Panc1 (cell line): ENCODE measurements at regions not wholly inside any gene's neighbourhood (a gene's known extent, or its start where the extent isn't known, plus 50 kb on each side); places are given as distances from the start of the nearest gene placed in this dataset.

Source experiments
- ATAC-seq: fragments of 200-7000 bp; cut with Tn5 transposase; 2 replicates; pipeline ENCODE4 v1.9.1; 2020; ENCODE audit warnings: mild to moderate bottlenecking, moderate library complexity
- BruUV-seq: library from RNA; stranded (reverse); fragments of 400-500 nt; replicated peaks from 2 replicates; lab custom pipeline; 2021; lab: Mats Ljungman, UMichigan
- CTCF ChIA-PET: fragments of 300-600 bp; sonication (Branson Sonifier 250); formaldehyde crosslinking; loops from one replicate; lab custom pipeline; 2022; ENCODE audit warnings: antibody characterized with exemption; lab: Charles Lee
- POLR2A ChIA-PET: fragments of 300-600 bp; sonication (Branson Sonifier 250); formaldehyde crosslinking; loops from one replicate; lab custom pipeline; 2022; ENCODE audit warnings: antibody characterized with exemption; lab: Charles Lee
- DNase-seq: peaks from one replicate; pipeline ENCODE4 v3.0.0-alpha.2; 2010; ENCODE audit warnings: low read depth, low spot score
- H3K27ac ChIP-seq: 2 replicates; pipeline ENCODE4 v1.5.1; 2011; ENCODE audit warnings: mild to moderate bottlenecking, low read length, inconsistent platforms
- H3K27me3 ChIP-seq: fragments of 200-500 bp; sonication (Bioruptor generic); 2 replicates; pipeline ENCODE4 v1.6.0; 2014; ENCODE audit warnings: low read length, inconsistent platforms; ENCODE audit not compliant: control insufficient read depth, insufficient read depth
- H3K36me3 ChIP-seq: fragments of 200-500 bp; sonication (Bioruptor generic); 2 replicates; pipeline ENCODE4 v1.5.1; 2014; ENCODE audit warnings: inconsistent platforms, mild to moderate bottlenecking, low read length, moderate library complexity; ENCODE audit not compliant: control insufficient read depth, insufficient read depth
- H3K4me1 ChIP-seq: 2 replicates; pipeline ENCODE4 v1.5.1; 2011; ENCODE audit warnings: inconsistent platforms, mild to moderate bottlenecking, low read length, moderate library complexity; ENCODE audit not compliant: control insufficient read depth, insufficient read depth
- H3K4me3 ChIP-seq, 2 experiments: 2 replicates each; pipeline ENCODE4 v1.5.1; 2011 to 2012; ENCODE audit warnings: low read depth in 2 of 2, low read length in 2 of 2, mild to moderate bottlenecking in 2 of 2, inconsistent platforms in 1 of 2, moderate library complexity in 1 of 2
- H3K9me3 ChIP-seq: fragments of 200-500 bp; sonication (Bioruptor generic); 2 replicates; pipeline ENCODE4 v1.5.1; 2014; ENCODE audit warnings: low read depth, mild to moderate bottlenecking, inconsistent platforms, low read length, moderate library complexity; ENCODE audit not compliant: control insufficient read depth, insufficient read depth
- CTCF ChIP-seq: fragments of 450-650 bp; IDR thresholded peaks from 2 replicates; pipeline ENCODE4 v1.5.1; 2017; ENCODE audit warnings: mild to moderate bottlenecking
- SIN3A ChIP-seq: IDR thresholded peaks from 2 replicates; pipeline ENCODE4 v1.6.1; 2012; ENCODE audit warnings: low read depth, mild to moderate bottlenecking, low read length, moderate library complexity, borderline replicate concordance; ENCODE audit not compliant: insufficient read depth
- TCF7L2 ChIP-seq: IDR thresholded peaks from 2 replicates; pipeline ENCODE4 v1.6.1; 2011; ENCODE audit warnings: mild to moderate bottlenecking, low read depth, low read length, inconsistent platforms
- in situ Hi-C: cut with HindIII; loops from 2 replicates; pipeline ENCODE4 v1.10.0; 2016; ENCODE audit warnings: low sequenced_read_pairs, low pct_unique_long_range_greater_than_20kb
- intact Hi-C: fragments of 100-400 bp; cut with micrococcal nuclease; formaldehyde crosslinking; loops from one replicate; pipeline ENCODE4 v1.10.0; 2022; ENCODE audit not compliant: unreplicated experiment
- TF ChIP-seq, protein P1 (sequence below), 2 experiments: IDR thresholded peaks; 2 replicates each; pipeline ENCODE4 v1.6.1; 2011 to 2012; ENCODE audit warnings: low read depth in 2 of 2, control low read depth in 1 of 2, low read length in 1 of 2, mild to moderate bottlenecking in 1 of 2, moderate library complexity in 1 of 2; ENCODE audit not compliant: insufficient read depth in 1 of 2

GRCh38 chr5:174910245-174910737 is 185.9 kb downstream of the MSX2 start:
- POLR2A ChIA-PET: no interaction called here
- TF ChIP-seq, protein P1, sequence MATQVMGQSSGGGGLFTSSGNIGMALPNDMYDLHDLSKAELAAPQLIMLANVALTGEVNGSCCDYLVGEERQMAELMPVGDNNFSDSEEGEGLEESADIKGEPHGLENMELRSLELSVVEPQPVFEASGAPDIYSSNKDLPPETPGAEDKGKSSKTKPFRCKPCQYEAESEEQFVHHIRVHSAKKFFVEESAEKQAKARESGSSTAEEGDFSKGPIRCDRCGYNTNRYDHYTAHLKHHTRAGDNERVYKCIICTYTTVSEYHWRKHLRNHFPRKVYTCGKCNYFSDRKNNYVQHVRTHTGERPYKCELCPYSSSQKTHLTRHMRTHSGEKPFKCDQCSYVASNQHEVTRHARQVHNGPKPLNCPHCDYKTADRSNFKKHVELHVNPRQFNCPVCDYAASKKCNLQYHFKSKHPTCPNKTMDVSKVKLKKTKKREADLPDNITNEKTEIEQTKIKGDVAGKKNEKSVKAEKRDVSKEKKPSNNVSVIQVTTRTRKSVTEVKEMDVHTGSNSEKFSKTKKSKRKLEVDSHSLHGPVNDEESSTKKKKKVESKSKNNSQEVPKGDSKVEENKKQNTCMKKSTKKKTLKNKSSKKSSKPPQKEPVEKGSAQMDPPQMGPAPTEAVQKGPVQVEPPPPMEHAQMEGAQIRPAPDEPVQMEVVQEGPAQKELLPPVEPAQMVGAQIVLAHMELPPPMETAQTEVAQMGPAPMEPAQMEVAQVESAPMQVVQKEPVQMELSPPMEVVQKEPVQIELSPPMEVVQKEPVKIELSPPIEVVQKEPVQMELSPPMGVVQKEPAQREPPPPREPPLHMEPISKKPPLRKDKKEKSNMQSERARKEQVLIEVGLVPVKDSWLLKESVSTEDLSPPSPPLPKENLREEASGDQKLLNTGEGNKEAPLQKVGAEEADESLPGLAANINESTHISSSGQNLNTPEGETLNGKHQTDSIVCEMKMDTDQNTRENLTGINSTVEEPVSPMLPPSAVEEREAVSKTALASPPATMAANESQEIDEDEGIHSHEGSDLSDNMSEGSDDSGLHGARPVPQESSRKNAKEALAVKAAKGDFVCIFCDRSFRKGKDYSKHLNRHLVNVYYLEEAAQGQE (IDR thresholded peaks at IDR 0.05; ENCODE audit: insufficient read depth in 1 of 2, low read depth in 2 of 2, low read length in 1 of 2): no peak
- no peak for TF ChIP-seq TCF7L2
- TF ChIP-seq CTCF: peak; percentile 96
- in situ Hi-C loops: no loop called here
- H3K36me3 ChIP-seq: no peaks in the 10 kb centered on the region
- CTCF ChIA-PET: no interaction called here
- H3K4me1 ChIP-seq: no peaks in the 10 kb centered on the region
- H3K27ac ChIP-seq: no peak overlapping the region
- peak overlapping the region in 1 of 2 experiments; percentile 38; a peak in 2 of 4 replicates for H3K4me3 ChIP-seq
- no TSS peak for BruUV-seq
- H3K9me3 ChIP-seq: no peaks in the 10 kb centered on the region
- H3K27me3 ChIP-seq: peaks cover 5% of the 10 kb centered on the region; the same call in 1 of the 2 replicates
- intact Hi-C loops: loop anchor here (1.0 kb wide), 1 partner anchor 26 kb away; no protein-coding TSS in a partner anchor
- peak; percentile 99 for ATAC-seq
- DNase-seq: peak; percentile 52

DNA sequence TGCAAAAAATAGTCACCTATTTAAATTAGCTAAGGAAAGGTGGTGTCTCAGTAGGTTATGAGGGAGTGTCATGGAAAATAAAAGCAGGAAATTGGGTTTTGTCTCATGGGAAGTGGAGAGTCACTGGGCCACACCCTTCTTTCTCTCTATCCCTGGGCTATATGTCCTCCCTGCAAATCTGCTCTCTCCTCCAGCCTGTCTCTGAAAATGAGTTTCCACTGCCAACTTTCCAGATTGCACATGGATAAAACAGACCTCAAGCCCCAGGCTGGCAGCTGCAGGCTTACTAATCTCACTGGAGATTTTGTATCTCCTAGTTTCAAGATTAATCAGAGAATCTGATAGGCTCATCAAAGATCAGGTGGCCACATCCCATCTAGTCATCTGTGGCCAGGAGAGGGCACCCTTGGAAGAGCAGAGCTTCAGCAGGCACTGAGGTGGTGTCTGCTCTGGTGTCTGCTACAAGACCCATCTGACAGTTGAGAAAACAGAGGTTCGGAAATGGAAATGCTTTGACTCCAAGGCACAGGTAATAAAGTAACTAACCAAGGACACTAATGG is 178.9 kb downstream of the MSX2 start:
- no peak overlapping the region for H3K27ac ChIP-seq
- intact Hi-C loops: no loop called here
- ChIA-PET POLR2A (no interaction called here), CTCF (no interaction called here)
- no peaks in the 10 kb centered on the region for H3K27me3 ChIP-seq
- no peak for ATAC-seq
- H3K36me3 ChIP-seq: no peaks in the 10 kb centered on the region
- no peak for DNase-seq
- TF ChIP-seq SIN3A (no peak), CTCF (peak; percentile 33)
- TF ChIP-seq, protein P1 (IDR thresholded peaks at IDR 0.05; ENCODE audit: insufficient read depth in 1 of 2, low read depth in 2 of 2, low read length in 1 of 2): no peak
- no peaks in the 10 kb centered on the region for H3K9me3 ChIP-seq
- in situ Hi-C loops: no loop called here
- H3K4me3 ChIP-seq: no peak overlapping the region
- no peaks in the 10 kb centered on the region for H3K4me1 ChIP-seq
- no TSS peak for BruUV-seq
